ENCODE measurements at regions not wholly inside any gene's neighbourhood (a gene's known extent, or its start where the extent isn't known, plus 50 kb on each side); places are given as distances from the start of the nearest gene placed in this dataset.
A peak's percentile ranks its signal among the peaks of the same experiment; 100 is the strongest.

GRCh38 chr19:28936001-28936400, 276.9 kb downstream of the UQCRFS1 start:
- no peak for DNase-seq (ENCODE audit: low spot score)

DNA sequence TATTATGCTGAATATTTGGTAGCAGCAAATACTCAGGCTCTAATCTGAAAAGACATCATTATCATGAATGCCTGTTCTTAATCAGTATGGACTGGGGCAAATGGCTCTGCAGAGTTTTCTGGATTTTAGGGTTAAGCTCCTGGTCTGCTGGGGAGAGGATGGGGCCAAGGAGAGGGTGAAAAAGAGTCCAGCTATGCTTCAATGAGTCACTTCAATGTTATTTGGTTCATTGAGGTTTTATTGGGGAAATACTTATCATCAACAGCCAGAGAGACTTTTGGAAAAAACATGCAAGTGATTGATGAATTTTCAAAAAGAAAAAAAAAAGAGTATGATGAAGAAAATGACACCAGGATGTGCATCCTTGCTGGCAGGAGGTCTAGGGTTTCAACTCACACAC, 278.3 kb downstream of the UQCRFS1 start:
- DNase-seq (ENCODE audit: low spot score): peak; percentile 33

- DNase-seq (ENCODE audit: low spot score): no peak
These were observed 279.9 kb downstream of the UQCRFS1 start for GRCh38 chr19:28933039-28933438.

- no peak for DNase-seq (ENCODE audit: low spot score)
These were observed 280.5 kb downstream of the UQCRFS1 start for GRCh38 chr19:28932446-28932845.

DNA sequence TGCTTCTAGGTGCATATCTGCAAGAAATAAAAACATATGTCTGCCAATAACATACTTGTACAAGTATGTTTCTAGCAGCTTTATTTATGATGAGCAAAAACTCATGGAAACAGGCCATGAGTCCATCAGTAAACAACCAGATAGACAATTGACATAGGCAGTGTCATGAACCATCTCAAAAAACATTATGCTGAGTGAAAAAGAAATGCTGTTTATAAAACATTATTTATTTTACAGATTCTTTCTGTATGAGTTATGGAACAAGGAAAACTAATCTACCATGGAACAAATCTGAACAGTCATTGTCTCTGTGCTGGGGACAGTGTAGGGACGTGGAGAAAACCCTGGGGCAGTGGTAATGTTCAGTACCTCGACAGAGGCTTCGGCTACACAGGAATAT, 283.9 kb downstream of the UQCRFS1 start:
- DNase-seq (ENCODE audit: low spot score): peak; percentile 63

GRCh38 chr19:28927456-28927855, 285.5 kb downstream of the UQCRFS1 start:
- no peak for DNase-seq (ENCODE audit: low spot score)

- DNase-seq (ENCODE audit: low spot score): no peak
These were observed 292.5 kb downstream of the UQCRFS1 start for GRCh38 chr19:28920269-28921066.

- no peak for DNase-seq (ENCODE audit: low spot score)
These were observed 295.3 kb downstream of the UQCRFS1 start for GRCh38 chr19:28917621-28918020.

GRCh38 chr19:28915737-28916460, 297.1 kb downstream of the UQCRFS1 start:
- no peak for DNase-seq (ENCODE audit: low spot score)

- DNase-seq (ENCODE audit: low spot score): no peak
These were observed 297.7 kb downstream of the UQCRFS1 start for GRCh38 chr19:28915202-28915601.

- DNase-seq (ENCODE audit: low spot score): no peak
These were observed 298.8 kb downstream of the UQCRFS1 start for GRCh38 chr19:28914173-28914572.

DNA sequence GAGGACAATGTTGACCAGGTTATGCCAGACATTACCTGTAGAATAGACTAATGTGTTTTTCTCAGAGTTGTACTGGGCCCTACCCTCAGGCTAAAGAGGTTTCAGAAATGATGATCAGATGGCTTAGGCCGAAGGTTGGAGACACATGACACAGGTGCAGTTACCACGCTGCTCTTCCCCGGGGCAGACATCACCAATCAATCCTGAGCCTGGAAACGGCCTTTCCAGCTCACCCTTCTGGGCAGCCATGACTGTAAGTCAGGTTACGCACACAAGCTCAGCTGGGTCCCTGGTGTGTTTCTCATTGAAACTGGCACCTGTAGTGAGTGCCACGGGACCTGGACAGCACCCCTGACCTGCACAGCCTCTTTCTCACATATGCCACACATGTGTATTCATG, 299.3 kb downstream of the UQCRFS1 start:
- no peak for DNase-seq (ENCODE audit: low spot score)

DNA sequence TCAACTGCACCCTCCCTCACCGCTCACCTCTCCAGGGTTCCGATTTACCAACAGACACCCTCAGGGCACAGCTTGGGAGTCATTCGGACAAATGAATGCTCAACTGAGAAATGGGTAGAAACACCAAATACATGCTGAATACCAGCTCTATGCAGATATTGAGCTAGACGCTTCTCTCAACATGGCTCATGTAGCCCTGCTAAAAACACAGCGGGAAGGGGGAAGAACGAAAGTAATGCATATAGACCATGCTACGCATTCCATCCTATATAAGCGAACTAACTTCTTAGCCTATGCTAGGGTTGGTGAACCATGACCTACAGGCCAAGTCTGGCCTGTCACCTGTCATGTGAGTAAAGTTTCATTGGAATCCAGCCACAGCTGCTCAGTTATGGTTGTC, 304.0 kb downstream of the UQCRFS1 start:
- DNase-seq (ENCODE audit: low spot score): no peak

GRCh38 chr19:28907534-28907933, 305.4 kb downstream of the UQCRFS1 start:
- no peak for DNase-seq (ENCODE audit: low spot score)

DNA sequence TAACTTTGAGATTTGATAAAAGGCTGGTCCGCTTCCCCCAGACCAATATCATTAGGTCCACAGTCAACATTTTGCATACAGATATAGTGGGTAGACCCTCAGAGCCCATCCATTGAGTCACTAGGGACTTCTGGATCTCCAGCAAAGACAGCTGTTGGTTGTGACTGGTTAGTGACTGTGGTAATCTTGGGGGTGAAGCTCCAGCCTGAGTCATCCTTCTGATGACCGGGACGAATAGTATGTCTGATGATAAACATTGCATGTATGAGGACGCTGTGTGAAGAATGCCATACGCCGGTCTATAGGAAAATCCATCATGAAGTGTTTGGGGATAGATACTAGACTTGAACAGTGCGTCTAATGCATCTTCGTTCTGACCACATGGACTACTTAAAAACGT, 307.0 kb downstream of the UQCRFS1 start:
- peak; percentile 87 for DNase-seq (ENCODE audit: low spot score)

DNA sequence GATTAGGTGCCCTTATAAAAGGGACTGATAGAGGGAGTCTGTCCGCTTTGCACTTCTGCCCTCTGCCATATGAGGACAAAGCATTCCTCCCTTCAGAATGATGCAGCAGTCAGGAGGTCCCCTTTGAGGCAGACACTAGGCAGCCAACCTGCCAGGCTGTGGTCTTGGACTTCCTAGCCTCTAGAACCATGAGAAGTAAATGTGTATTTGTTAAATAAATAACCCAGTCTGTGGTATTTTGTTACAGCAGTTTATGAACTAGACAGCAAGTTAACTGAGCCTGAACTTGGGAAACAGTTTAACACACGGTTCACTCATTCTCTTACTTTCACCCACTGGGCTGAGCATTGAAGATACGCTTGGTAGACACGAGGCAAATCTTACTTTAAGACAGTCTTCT, 313.2 kb downstream of the UQCRFS1 start:
- no peak for DNase-seq (ENCODE audit: low spot score)

GRCh38 chr19:28898249-28898648, 314.7 kb downstream of the UQCRFS1 start:
- peak; percentile 56 for DNase-seq (ENCODE audit: low spot score)

DNA sequence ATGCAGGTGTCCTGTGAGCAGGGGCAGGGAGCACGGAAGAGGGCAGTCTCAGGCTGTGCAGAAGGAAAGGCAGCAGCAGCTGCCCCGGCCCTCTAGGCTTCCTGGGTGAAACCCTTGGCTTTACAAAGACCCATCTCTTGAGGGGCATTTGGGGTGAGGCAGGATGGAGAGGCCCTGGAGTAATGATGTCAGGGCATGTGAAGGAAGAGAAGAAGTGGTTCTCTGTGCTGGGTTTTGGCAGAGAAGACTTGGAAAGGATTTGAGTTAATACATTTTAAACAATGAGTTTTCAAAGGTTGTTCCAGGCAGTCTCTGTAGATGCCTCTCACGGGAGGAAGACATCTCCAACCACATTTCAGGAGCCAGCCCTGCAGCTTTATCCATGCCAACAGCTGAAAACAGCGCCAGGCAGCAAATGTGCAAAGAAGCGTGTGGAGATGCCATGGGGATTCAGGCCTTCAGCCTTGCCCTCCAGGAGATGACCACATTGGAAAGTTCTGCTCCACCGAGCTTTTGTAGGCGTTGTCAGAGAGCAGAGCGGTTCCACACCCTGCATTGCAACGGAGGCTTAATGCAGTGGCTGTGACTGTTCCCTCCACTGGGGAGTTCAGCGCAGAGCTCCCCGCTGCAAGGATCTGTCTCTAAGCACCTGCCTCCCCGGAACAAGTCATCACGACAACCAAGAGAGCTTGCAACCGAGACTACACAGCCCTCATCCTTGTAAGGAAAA, 322.8 kb downstream of the UQCRFS1 start:
- no peak for DNase-seq (ENCODE audit: low spot score)

DNA sequence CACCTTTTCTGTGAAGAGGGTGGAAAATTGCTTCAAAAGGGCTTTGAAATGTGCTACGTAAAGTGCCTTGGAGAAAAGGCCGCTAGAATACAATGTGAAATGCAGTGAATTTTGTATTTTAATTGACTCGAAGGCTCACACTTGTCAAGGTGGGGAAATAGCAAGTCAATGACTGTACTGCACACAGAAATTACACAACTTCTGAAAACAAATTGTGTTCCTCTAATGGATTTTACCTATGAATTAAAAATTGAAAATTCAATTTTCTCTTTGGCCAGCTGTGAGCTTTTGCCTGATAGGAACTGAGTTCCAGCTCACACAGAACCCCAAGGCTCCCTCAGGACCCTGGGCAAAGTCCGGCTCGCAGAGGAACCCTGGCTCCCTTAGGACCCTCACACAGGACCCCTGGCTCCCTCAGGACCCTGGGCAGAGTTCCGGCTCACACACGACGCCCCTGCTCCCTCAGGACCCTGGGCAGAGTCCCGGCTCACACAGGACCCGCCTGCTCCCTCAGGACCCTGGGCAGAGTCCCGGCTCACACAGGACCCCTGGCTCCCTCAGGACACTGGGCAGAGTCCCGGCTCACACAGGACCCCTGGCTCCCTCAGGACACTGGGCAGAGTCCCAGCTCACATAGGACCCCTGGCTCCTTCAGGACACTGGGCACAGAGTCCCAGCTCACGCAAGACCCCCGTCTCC, 324.9 kb downstream of the UQCRFS1 start:
- no peak for DNase-seq (ENCODE audit: low spot score)

GRCh38 chr19:28886708-28887107, 326.2 kb downstream of the UQCRFS1 start:
- DNase-seq (ENCODE audit: low spot score): no peak

DNA sequence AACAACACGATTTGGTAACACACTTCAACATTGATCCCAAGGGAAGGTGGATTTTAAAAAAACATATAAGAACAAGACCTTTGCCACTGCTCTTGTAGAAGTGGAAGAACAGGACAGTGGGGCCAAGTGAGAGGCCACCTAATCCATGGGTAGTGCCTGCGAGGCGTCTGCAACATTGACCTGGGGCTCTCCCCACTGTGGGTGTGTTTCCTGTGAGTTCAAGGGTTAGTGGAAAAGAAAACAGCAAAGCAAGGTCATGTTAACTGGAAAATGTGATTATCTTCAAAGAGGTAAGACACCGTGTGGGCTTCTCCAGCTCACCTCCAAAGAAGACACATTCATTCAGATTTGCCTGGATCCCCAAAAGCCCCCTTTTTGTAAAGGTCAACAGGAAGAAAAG, 327.0 kb downstream of the UQCRFS1 start:
- DNase-seq (ENCODE audit: low spot score): no peak

- no peak for DNase-seq (ENCODE audit: low spot score)
These were observed 328.0 kb downstream of the UQCRFS1 start for GRCh38 chr19:28884786-28885476.
